D721Med (cell line): ENCODE measurements at regions not wholly inside any gene's neighbourhood (a gene's known extent, or its start where the extent isn't known, plus 50 kb on each side); places are given as distances from the start of the nearest gene placed in this dataset.

Experiments used
- DNase-seq: peaks from one replicate; pipeline ENCODE4 v3.0.0; 2011; ENCODE audit warnings: low spot score; ENCODE audit not compliant: insufficient read length
- FAIRE-seq: peaks from 2 replicates; lab custom pipeline; 2011; peaks lifted over from hg19 to GRCh38; lab: Jason Lieb, UNC
- CTCF ChIP-seq: IDR thresholded peaks from 2 replicates; pipeline ENCODE4 v1.5.1; 2012; ENCODE audit warnings: mild to moderate bottlenecking, control low read depth; ENCODE audit not compliant: insufficient read depth; ENCODE audit errors: missing control alignments

- FAIRE-seq (no peak), DNase-seq (no peak)
- TF ChIP-seq CTCF, result no peak
Observed at GRCh38 chr2:23058435-23058834, 326.5 kb upstream of the KLHL29 start.

GRCh38 chr2:23065210-23065609, 319.8 kb upstream of the KLHL29 start:
- DNase-seq (no peak), FAIRE-seq (no peak)
- no peak for TF ChIP-seq CTCF

GRCh38 chr2:23065936-23066335, 319.0 kb upstream of the KLHL29 start:
- FAIRE-seq (no peak), DNase-seq (no peak)
- TF ChIP-seq CTCF, result no peak

GRCh38 chr2:23066686-23067085, 318.3 kb upstream of the KLHL29 start:
- FAIRE-seq (no peak), DNase-seq (no peak)
- TF ChIP-seq CTCF, result no peak

DNA sequence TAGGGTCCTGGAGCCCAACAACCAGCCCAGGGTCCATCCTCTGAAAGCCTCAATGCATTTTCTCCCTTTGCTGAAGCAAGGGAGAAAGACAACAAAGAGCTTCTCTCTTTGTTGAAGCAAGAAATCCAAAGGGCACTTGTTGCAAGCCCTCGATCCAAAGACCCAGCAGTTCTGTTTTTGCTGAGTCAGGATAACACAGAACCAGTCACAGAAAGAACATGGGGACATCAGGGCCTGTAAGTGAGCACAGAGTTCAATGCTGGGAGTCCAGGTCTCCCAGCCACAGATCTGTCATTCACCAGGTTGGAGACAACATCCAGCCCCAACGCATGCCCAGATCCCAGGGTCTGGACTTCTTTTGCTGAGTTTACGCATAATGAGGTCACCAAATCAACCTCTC, 315.8 kb upstream of the KLHL29 start:
- TF ChIP-seq CTCF, result no peak
- FAIRE-seq, result no peak
- no peak for DNase-seq

- no peak for DNase-seq
- no peak for TF ChIP-seq CTCF
- no peak for FAIRE-seq
Observed at GRCh38 chr2:23069923-23070322, 315.1 kb upstream of the KLHL29 start.

DNA sequence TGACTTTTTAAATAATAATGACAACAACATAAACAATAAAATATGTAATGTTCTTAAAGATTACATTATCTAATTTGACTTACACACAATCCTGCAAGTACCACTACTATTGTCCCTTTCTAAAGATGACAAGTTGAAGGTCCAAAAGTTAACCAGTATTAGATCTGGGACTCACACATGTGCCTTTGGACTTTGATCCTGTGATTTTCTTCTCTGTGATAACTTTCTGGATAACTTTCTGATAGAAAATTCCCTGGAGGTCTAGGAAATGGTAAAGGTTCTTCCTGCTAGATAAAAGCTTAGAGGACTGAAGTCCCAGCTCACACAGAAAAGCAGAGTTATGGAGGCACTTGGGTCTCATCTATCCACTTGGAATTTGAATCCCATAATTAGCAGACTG, 311.9 kb upstream of the KLHL29 start:
- no peak for FAIRE-seq
- TF ChIP-seq CTCF, result no peak

More for the DNA sequence above, 311.9 kb upstream of the KLHL29 start:
- DNase-seq, result no peak
